ENCODE measurements at regions not wholly inside any gene's neighbourhood (a gene's known extent, or its start where the extent isn't known, plus 50 kb on each side); places are given as distances from the start of the nearest gene placed in this dataset.

DNA sequence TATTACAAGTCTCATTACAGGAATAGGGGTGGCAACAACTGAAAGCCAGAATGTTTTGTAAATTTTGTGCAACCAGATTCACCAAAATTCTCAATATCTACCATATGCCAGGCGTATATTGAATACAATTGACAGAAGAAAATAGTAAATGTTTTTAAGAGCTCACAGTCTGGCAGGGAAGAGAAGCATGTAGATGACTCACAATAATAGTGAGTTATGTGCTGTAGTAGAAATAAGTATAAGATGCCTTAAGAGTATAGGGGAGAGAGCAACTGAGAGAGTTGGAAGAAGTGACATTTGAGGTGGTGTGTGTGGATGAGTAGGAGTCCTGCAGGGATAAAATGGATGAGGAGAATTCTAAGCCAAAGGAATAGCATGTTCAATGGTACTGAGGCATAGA lies 170.5 kb upstream of the FGGY start:
- H3K27ac ChIP-seq: no peak overlapping the region
- H3K4me1 ChIP-seq: no peaks in the 10 kb centered on the region
- no peak overlapping the region for H3K4me3 ChIP-seq
- no peaks in the 10 kb centered on the region for H3K36me3 ChIP-seq
- no peaks in the 10 kb centered on the region for H3K9me3 ChIP-seq
- TF ChIP-seq POLR2A (IDR thresholded peaks at IDR 0.05) (no peak), POLR2AphosphoS5 (IDR thresholded peaks at IDR 0.05; ENCODE audit: insufficient read depth in 1 of 2, low read depth in 1 of 2) (no peak)
- TF ChIP-seq, protein P1, sequence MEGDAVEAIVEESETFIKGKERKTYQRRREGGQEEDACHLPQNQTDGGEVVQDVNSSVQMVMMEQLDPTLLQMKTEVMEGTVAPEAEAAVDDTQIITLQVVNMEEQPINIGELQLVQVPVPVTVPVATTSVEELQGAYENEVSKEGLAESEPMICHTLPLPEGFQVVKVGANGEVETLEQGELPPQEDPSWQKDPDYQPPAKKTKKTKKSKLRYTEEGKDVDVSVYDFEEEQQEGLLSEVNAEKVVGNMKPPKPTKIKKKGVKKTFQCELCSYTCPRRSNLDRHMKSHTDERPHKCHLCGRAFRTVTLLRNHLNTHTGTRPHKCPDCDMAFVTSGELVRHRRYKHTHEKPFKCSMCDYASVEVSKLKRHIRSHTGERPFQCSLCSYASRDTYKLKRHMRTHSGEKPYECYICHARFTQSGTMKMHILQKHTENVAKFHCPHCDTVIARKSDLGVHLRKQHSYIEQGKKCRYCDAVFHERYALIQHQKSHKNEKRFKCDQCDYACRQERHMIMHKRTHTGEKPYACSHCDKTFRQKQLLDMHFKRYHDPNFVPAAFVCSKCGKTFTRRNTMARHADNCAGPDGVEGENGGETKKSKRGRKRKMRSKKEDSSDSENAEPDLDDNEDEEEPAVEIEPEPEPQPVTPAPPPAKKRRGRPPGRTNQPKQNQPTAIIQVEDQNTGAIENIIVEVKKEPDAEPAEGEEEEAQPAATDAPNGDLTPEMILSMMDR (IDR thresholded peaks at IDR 0.05): no peak
- intact Hi-C loops (cut with DNase I): no loop called here
- DNase-seq (ENCODE audit: extremely low spot score in 2 of 2): no peak
- H3K27me3 ChIP-seq: no peaks in the 10 kb centered on the region

DNA sequence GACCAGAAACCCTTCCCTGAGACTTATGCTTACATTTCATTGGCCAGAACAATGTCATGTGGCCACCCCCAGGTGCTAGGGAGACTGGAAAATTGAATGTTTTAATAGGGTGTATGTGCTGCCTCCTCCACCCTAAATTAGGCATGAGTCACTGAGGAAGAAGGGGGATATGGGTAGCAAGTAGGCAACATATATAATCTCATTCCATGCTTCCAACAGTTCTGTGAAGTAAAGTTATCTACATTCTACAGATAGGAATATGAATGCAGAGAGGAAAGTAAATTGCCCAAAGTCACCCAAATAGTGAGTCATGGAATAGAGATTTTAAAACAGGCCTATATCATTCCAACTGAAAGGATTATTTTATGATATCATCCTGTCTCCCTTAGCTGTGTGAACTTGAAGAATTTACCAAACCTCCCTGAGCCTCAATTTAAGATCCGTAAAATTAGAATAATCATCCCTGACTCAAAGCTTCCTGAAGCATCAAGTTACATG lies 168.6 kb upstream of the FGGY start:
- no peaks in the 10 kb centered on the region for H3K4me1 ChIP-seq
- H3K4me3 ChIP-seq: no peak overlapping the region
- TF ChIP-seq POLR2AphosphoS5 (IDR thresholded peaks at IDR 0.05; ENCODE audit: insufficient read depth in 1 of 2, low read depth in 1 of 2): no peak
- TF ChIP-seq POLR2A (IDR thresholded peaks at IDR 0.05): no peak
- TF ChIP-seq, protein P1 (IDR thresholded peaks at IDR 0.05): no peak
- no peak for DNase-seq (ENCODE audit: extremely low spot score in 2 of 2)
- no peak overlapping the region for H3K27ac ChIP-seq
- H3K36me3 ChIP-seq: no peaks in the 10 kb centered on the region
- intact Hi-C loops (cut with DNase I): no loop called here
- no peaks in the 10 kb centered on the region for H3K27me3 ChIP-seq
- H3K9me3 ChIP-seq: no peaks in the 10 kb centered on the region

DNA sequence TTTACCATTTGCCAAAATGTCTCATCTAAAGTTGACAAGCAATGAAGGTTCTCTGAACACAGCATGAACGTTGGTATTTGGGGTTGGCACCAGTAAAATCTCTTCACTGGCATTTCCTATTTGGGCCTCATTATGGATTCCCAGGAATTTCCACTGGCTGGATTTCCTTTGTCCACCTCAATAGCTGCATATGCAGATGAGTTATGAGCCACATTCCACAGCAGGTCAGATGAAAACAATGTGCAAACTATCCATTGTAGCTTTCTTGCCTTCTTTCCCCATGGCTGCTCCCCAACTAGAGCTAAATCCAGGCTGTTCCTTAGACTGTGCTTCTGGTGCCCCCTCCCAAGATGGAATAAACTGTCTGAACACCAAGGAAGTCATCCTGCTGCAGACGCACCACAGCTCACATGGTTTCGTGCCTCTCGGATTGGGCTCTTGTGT lies 168.1 kb upstream of the FGGY start:
- intact Hi-C loops (cut with DNase I): no loop called here
- Histone ChIP-seq H3K27ac (no peak overlapping the region), H3K9me3 (no peaks in the 10 kb centered on the region), H3K27me3 (no peaks in the 10 kb centered on the region), H3K36me3 (no peaks in the 10 kb centered on the region), H3K4me3 (no peak overlapping the region), H3K4me1 (no peaks in the 10 kb centered on the region)
- TF ChIP-seq POLR2AphosphoS5 (IDR thresholded peaks at IDR 0.05; ENCODE audit: insufficient read depth in 1 of 2, low read depth in 1 of 2): no peak
- TF ChIP-seq, protein P1 (IDR thresholded peaks at IDR 0.05): no peak
- TF ChIP-seq POLR2A (IDR thresholded peaks at IDR 0.05): no peak
- DNase-seq (ENCODE audit: extremely low spot score in 2 of 2): no peak

DNA sequence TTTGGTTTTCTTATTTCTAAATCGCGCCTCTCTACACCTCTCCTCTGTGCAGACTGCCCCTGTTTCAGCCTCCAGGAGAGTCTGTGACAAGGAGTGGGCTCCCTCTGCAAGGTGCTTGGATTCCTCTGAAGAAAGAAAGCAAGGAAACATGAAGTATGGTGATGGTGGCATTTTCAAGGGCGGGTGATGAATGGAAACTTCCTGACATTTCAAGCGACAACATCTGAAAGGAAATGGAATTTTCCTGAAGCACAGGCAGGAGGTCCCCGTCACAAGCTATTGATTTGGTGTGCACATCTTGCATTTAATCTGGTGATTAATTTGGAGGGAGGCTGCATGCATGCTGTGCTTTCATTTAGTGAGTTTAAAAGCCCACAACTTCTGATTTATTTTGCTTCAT lies 164.6 kb upstream of the FGGY start:
- no peaks in the 10 kb centered on the region for H3K27me3 ChIP-seq
- H3K4me1 ChIP-seq: no peaks in the 10 kb centered on the region
- no peak overlapping the region for H3K4me3 ChIP-seq
- TF ChIP-seq POLR2AphosphoS5 (IDR thresholded peaks at IDR 0.05; ENCODE audit: insufficient read depth in 1 of 2, low read depth in 1 of 2) (no peak), POLR2A (IDR thresholded peaks at IDR 0.05) (no peak)
- TF ChIP-seq, protein P1 (IDR thresholded peaks at IDR 0.05): no peak
- no peak overlapping the region for H3K27ac ChIP-seq
- no peak for DNase-seq (ENCODE audit: extremely low spot score in 2 of 2)
- H3K9me3 ChIP-seq: no peaks in the 10 kb centered on the region
- H3K36me3 ChIP-seq: no peaks in the 10 kb centered on the region
- intact Hi-C loops (cut with DNase I): no loop called here

GRCh38 chr1:59133997-59134396 lies 162.9 kb upstream of the FGGY start:
- H3K36me3 ChIP-seq: no peaks in the 10 kb centered on the region
- intact Hi-C loops (cut with DNase I): no loop called here
- no peaks in the 10 kb centered on the region for H3K4me1 ChIP-seq
- H3K9me3 ChIP-seq: no peaks in the 10 kb centered on the region
- H3K4me3 ChIP-seq: no peak overlapping the region
- no peak for DNase-seq (ENCODE audit: extremely low spot score in 2 of 2)
- no peaks in the 10 kb centered on the region for H3K27me3 ChIP-seq
- TF ChIP-seq POLR2AphosphoS5 (IDR thresholded peaks at IDR 0.05; ENCODE audit: insufficient read depth in 1 of 2, low read depth in 1 of 2): no peak
- TF ChIP-seq, protein P1 (IDR thresholded peaks at IDR 0.05): no peak
- TF ChIP-seq POLR2A (IDR thresholded peaks at IDR 0.05): no peak
- no peak overlapping the region for H3K27ac ChIP-seq
